Myocyte (in vitro differentiated cells): ENCODE measurements at regions not wholly inside any gene's neighbourhood (a gene's known extent, or its start where the extent isn't known, plus 50 kb on each side); places are given as distances from the start of the nearest gene placed in this dataset.
A peak's percentile ranks its signal among the peaks of the same experiment; 100 is the strongest.
"Not testable (repeated sequence)": the region's sequence is repeated elsewhere in the genome, so short reads cannot be mapped to it uniquely, and the experiment has no call there.

ENCODE experiments used
- DNase-seq: peaks from one replicate; pipeline ENCODE4 v3.0.0-alpha.2; 2012; ENCODE audit warnings: low read depth

- no peak for DNase-seq
Observed at GRCh38 chr5:118295045-118295444, 693.3 kb downstream of the DTWD2 start.

DNA sequence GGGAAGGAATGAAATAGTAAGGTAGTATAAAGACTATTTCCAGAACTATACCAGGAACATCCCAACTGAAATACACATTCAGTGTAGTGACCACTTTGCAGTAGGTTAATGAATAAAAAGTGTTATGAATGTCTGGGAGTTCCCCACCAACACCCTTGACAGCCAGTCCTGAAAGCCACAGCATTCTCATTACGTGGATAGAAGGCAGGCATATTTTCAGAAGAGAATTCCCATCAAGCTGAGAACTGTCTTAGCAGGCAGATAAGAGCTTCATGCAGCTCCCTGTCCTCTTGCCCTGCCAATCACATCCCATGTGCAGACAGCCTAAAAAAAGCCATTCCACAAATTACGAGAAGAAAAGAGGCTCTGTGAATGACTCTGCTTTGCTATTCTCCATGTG is 695.0 kb downstream of the DTWD2 start:
- DNase-seq: no peak

DNA sequence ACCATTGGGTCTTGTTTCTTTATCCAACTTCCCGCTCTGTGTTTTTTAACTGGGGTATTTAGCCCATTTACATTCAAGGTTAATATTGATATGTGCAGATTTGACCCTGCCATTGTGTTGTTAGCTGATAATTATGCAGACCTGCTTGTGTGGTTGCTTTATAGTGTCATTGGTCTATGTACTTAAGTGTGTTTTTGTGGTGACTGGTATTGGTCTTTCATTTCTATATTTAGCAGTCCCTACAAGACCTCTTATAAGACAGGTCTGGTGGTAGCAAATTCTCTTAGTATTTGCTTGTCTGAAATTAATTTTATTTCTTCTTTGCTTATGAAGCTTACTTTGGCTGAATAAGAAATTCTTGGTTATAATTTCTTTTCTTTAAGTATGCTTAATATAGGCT is 698.1 kb downstream of the DTWD2 start:
- no peak for DNase-seq

DNA sequence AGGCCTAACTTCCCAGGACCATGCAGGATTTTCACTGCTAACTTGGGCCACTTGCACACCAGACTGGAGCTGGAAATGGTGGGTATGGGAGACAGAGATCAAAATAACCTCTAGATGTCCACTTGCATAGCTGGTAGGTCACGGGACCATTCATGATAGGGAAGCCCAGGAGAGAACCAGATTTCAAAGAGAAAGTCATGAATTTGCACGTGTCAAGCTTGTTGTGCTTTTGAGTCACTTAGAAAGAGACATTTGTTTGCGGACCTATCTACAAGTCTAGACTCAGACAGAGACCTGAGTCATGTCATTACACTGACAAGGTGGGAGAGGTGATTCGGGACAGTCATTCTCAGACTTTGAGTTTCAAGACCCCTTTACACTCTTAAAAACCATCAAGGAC is 704.1 kb downstream of the DTWD2 start:
- DNase-seq: not testable (repeated sequence)

DNA sequence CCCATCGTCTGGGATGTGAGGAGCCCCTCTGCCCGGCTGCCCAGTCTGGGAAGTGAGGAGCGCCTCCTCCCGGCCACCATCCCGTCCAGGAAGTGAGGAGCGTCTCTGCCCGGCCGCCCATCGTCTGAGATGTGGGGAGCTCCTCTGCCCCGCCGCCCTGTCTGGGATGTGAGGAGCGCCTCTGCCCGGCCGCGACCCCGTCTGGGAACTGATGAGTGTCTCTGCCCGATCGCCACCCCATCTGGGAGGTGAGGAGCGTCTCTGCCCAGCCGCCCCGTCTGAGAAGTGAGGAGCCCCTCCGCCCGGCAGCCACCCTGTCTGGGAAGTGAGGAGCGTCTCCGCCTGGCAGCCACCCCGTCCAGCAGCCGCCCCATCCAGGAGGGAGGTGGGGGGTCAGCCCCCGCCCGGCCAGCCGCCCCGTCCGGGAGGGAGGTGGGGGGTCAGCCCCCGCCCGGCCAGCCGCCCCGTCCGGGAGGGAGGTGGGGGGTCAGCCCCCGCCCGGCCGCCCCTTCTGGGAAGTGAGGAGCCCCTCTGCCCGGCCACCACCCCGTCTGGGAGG is 705.8 kb downstream of the DTWD2 start:
- not testable (repeated sequence) for DNase-seq

- no peak for DNase-seq
Observed at GRCh38 chr5:118279540-118280294, 708.6 kb downstream of the DTWD2 start.

GRCh38 chr5:118270526-118270925 is 717.8 kb downstream of the DTWD2 start:
- DNase-seq: no peak

GRCh38 chr5:118258223-118258622 is 730.1 kb downstream of the DTWD2 start:
- no peak for DNase-seq

- DNase-seq: no peak
Observed at GRCh38 chr5:118257066-118257465, 731.3 kb downstream of the DTWD2 start.

GRCh38 chr5:118253225-118254061 is 734.9 kb downstream of the DTWD2 start:
- DNase-seq: no peak

GRCh38 chr5:118249386-118249785 is 739.0 kb downstream of the DTWD2 start:
- no peak for DNase-seq

GRCh38 chr5:118247458-118247857 is 740.9 kb downstream of the DTWD2 start:
- no peak for DNase-seq

- no peak for DNase-seq
Observed at GRCh38 chr5:118243613-118244012, 744.7 kb downstream of the DTWD2 start.

- DNase-seq: no peak
Observed at GRCh38 chr5:118243068-118243467, 745.3 kb downstream of the DTWD2 start.

DNA sequence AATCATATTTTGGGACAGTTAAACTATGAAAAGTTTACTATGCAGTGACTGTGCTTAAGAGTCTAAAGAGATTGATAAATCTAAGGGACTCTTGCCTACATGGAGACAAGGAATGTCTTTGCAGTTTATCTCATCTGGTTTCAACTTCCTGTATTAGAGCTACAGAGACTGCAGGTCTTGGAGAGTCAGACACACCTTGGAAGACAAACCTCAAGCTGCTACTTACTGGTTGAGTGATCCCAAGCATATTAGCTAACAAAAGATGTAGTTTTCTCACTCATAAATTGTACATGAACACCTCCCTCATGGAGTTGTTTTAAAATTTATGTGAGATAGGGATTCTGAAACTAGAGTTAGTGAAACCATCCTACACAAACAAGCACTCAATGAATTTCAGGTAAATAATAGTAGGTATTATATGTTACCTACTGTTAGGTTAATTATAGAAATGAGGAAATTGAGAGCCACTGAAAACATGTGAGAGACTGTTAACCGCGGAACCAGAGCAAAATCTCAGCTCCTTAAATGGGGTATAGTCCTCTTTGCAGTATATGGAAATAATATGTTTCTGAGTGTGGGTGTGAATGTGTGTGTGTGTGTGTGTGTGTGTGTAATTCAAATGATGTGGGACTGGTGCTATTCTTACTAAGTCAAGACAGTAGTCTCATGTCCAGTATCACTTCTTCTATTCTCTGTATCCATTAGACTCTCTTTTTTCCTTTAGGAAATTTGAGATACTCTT is 752.1 kb downstream of the DTWD2 start:
- DNase-seq: no peak

GRCh38 chr5:118233606-118234005 is 754.7 kb downstream of the DTWD2 start:
- no peak for DNase-seq

DNA sequence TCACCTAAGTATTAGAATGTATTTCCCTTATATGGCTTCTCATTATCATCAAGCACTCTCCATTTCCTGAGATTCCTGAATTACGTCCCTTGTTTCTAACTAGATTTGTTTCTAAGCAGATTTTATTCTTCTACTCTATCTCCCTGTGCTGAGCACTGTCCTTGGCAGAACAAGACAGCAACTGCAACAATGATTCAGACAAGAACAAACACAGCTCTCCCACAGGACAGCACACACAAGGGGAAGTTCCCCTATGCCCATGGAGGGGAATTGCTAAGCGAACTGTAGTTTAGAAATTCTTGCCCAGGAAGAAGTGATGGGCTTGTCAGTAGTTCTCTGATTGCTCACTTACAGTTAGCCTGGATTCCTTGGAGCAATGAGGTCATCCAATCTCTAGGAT is 759.9 kb downstream of the DTWD2 start:
- DNase-seq: no peak

DNA sequence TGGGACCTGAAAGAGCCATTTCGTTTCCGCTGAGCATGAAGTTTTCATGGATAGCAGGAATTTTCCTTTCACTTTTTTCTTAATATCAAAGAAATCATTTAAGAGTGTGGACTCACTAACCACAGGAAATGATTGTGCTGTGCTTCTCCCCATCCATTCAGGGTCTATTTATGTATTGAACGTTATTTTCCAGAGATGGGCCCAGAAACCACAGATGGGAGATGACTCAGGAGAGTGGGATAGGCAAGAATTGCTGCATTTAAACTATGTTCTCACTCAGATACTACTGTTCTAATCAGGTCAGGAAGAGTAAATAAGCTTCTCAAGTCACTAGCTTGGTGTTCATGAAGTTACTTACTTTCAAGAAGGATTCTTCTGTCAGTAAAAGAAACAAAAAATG is 763.8 kb downstream of the DTWD2 start:
- peak; percentile 37 for DNase-seq

DNA sequence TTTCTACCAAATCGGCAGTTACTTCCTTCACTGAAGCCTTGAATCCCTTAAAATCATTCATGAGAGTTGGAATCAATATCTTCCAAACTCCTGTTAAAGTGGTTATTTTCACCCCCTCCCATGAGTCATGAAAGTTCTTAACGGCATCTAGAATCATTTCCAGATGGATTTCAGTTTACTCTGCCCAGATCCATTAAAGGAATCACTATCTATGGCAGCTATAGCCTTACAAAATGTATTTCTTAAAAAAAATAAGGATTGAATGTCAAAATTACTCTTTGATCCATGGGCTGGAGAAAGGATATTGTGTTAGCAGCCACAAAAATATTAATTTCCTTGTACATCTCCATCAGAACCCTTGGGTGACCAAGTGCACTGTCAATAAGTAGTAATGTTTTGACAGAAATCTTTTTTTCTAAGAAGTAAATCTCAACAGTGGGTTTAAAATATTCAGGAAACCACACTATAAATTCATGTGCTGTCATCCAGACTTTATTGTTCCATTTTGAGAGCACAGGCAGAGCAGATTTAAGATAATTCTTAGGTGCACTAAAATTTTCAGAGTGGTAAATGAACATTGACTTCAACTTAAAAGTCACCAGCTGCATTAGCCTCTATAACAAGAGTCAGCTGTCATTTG is 767.7 kb downstream of the DTWD2 start:
- no peak for DNase-seq

DNA sequence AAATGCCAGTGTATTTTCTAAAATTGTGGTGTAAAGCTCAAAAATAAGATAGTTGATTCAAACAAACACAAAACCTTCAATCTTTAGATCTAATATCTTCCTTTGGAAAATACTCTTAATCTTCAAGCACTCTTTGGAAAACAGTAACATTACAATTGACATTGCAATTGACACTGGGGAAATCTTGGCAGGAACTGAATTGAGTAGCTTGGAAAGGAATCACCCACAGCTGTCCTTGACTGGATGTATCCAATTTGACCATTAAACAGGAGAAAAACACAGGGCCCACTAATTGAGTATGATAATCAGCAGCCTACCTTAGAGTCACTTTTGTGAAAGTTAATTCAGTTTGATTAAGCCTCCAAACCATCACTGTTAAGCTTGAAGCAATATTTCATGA is 776.7 kb downstream of the DTWD2 start:
- no peak for DNase-seq

GRCh38 chr5:118208031-118208453 is 780.3 kb downstream of the DTWD2 start:
- DNase-seq: no peak
